K562 (cell line): ENCODE measurements at regions not wholly inside any gene's neighbourhood (a gene's known extent, or its start where the extent isn't known, plus 50 kb on each side); places are given as distances from the start of the nearest gene placed in this dataset.

ENCODE experiments used
- ATAC-seq: fragments of 200-7000 bp; cut with Tn5 transposase; 3 replicates; pipeline ENCODE4 v1.9.1; 2020; ENCODE audit warnings: moderate library complexity
- BruUV-seq: library from RNA; stranded (reverse); fragments of 400-500 nt; replicated peaks from 2 replicates; lab custom pipeline; 2021; lab: Mats Ljungman, UMichigan
- CTCF ChIA-PET: fragments of 300-600 bp; formaldehyde crosslinking; extraction: SDS; loops from one replicate; lab custom pipeline; 2021; ENCODE audit warnings: low intra/inter-chr PET ratio; lab: Yijun Ruan, JAX
- POLR2A ChIA-PET: fragments of 300-600, 350-650 bp; sonication (Branson Sonifier 250); formaldehyde crosslinking; extraction: SDS; loops from one replicate; lab custom pipeline; 2021; ENCODE audit warnings: antibody characterized with exemption, inconsistent platforms; lab: Yijun Ruan, JAX
- DNase-seq, 4 experiments: peaks; one replicate each; pipeline versions ENCODE4 v3.0.0 to v3.0.0-alpha.2; 2011 to 2018; ENCODE audit warnings: low spot score in 3 of 4, mixed read lengths in 3 of 4; ENCODE audit errors: extremely low read depth in 1 of 4
- FAIRE-seq: peaks from 2 replicates; lab custom pipeline; 2011; peaks lifted over from hg19 to GRCh38; lab: Jason Lieb, UNC
- H2AFZ ChIP-seq: 2 replicates; pipeline ENCODE4 v1.6.0; 2011; ENCODE audit warnings: low read depth, low read length, control low read depth, inconsistent platforms
- H3K27ac ChIP-seq: fragments of 200-600 bp; 3 replicates; pipeline ENCODE4 v1.8.0; 2011; ENCODE audit warnings: low read depth, mild to moderate bottlenecking, control low read depth, inconsistent platforms, low read length, moderate library complexity, mixed read lengths; ENCODE audit errors: extremely low read depth
- H3K27me3 ChIP-seq, 2 experiments: fragments of 300-600 bp in 1 of 2; 2 replicates in 1 of 2; 3 replicates in 1 of 2; pipeline versions ENCODE4 v1.6.0 to v1.8.0; 2011; ENCODE audit warnings: inconsistent platforms in 2 of 2, low read length in 2 of 2, mild to moderate bottlenecking in 1 of 2, mixed read lengths in 1 of 2, moderate library complexity in 1 of 2; ENCODE audit not compliant: control insufficient read depth in 2 of 2, insufficient read depth in 2 of 2
- H3K36me3 ChIP-seq: fragments of 300-600 bp; 3 replicates; pipeline ENCODE4 v1.8.0; 2011; ENCODE audit warnings: mild to moderate bottlenecking, low read length, inconsistent platforms; ENCODE audit not compliant: control insufficient read depth, insufficient read depth
- H3K4me1 ChIP-seq, 2 experiments: fragments of 200-600 bp in 1 of 2; replicated peaks in 1 of 2; 2 replicates in 1 of 2; 3 replicates in 1 of 2; pipeline versions ENCODE4 v1.5.1 to v1.8.0; 2011; ENCODE audit warnings: inconsistent platforms in 2 of 2, low read length in 2 of 2, mild to moderate bottlenecking in 1 of 2, mixed read lengths in 1 of 2, moderate library complexity in 1 of 2; ENCODE audit not compliant: control insufficient read depth in 2 of 2, insufficient read depth in 2 of 2
- H3K4me2 ChIP-seq: 2 replicates; pipeline ENCODE4 v1.6.1; 2011; ENCODE audit warnings: low read length, control low read depth, inconsistent platforms, mixed read lengths; ENCODE audit not compliant: insufficient read depth
- H3K4me3 ChIP-seq: fragments of 200-600 bp; sonication (generic), shearing (Covaris generic); 2 replicates; pipeline ENCODE4 v1.5.1; 2016; ENCODE audit warnings: control low read depth, inconsistent platforms
- H3K79me2 ChIP-seq: fragments of 200-600 bp; 3 replicates; pipeline ENCODE4 v1.8.0; 2011; ENCODE audit warnings: low read length, inconsistent platforms; ENCODE audit not compliant: control insufficient read depth, insufficient read depth
- H3K9ac ChIP-seq, 2 experiments: 2 replicates each; pipeline versions ENCODE4 v1.6.0 to v1.6.1; 2011; ENCODE audit warnings: low read depth in 2 of 2, low read length in 2 of 2, control low read depth in 1 of 2, inconsistent platforms in 1 of 2, mild to moderate bottlenecking in 1 of 2, mixed read lengths in 1 of 2; ENCODE audit not compliant: insufficient read depth in 1 of 2
- H3K9me1 ChIP-seq: one replicate; pipeline ENCODE4 v1.6.0; 2011; ENCODE audit warnings: inconsistent platforms, mild to moderate bottlenecking, low read length, moderate library complexity; ENCODE audit not compliant: control insufficient read depth, insufficient read depth
- H3K9me3 ChIP-seq: replicated peaks from 2 replicates; pipeline ENCODE4 v1.5.1; 2011; ENCODE audit warnings: low read depth, low read length, inconsistent platforms; ENCODE audit not compliant: control insufficient read depth, insufficient read depth
- H4K20me1 ChIP-seq: replicated peaks from 2 replicates; pipeline ENCODE4 v1.6.1; 2011; ENCODE audit warnings: low read length, inconsistent platforms, mixed read lengths; ENCODE audit not compliant: control insufficient read depth, insufficient read depth
- CBFB ChIP-seq: sonication (generic); formaldehyde crosslinking; IDR thresholded peaks from 2 replicates; pipeline ENCODE4 v1.4.0; 2020; ENCODE audit warnings: mild to moderate bottlenecking, missing genetic modification reagents
- CCAR2 ChIP-seq: fragments of 200-400 bp; formaldehyde crosslinking; IDR thresholded peaks from 2 replicates; pipeline ENCODE4 v1.6.1; 2017; ENCODE audit warnings: mild to moderate bottlenecking, low read depth, low read length
- CREM ChIP-seq: IDR thresholded peaks from 2 replicates; pipeline ENCODE4 v1.6.1; 2014; ENCODE audit warnings: antibody characterized with exemption, low read depth
- CXXC5 ChIP-seq: fragments of 250-450 bp; sonication (Bioruptor Pico); IDR thresholded peaks from 2 replicates; pipeline ENCODE4 v1.8.0; 2022; ENCODE audit warnings: inconsistent platforms, mild to moderate bottlenecking, moderate library complexity
- FOSL1 ChIP-seq: fragments of 200-800 bp; sonication (Bioruptor generic); conservative IDR thresholded peaks from 2 replicates; pipeline ENCODE4 v1.6.1; 2016; ENCODE audit warnings: missing genetic modification characterization, missing compliant biosample characterization
- HNRNPUL1 ChIP-seq: fragments of 200-400 bp; formaldehyde crosslinking; IDR thresholded peaks from 2 replicates; pipeline ENCODE4 v1.6.1; 2017; ENCODE audit warnings: low read length
- ILF3 ChIP-seq: fragments of 450-650 bp; IDR thresholded peaks from 2 replicates; pipeline ENCODE4 v1.6.1; 2018; ENCODE audit warnings: antibody characterized with exemption, mild to moderate bottlenecking, moderate library complexity, borderline replicate concordance
- KAT7 ChIP-seq: sonication (generic); formaldehyde crosslinking; IDR thresholded peaks from 2 replicates; pipeline ENCODE4 v1.8.0; 2022; ENCODE audit warnings: missing genetic modification reagents, mild to moderate bottlenecking, borderline replicate concordance
- LCOR ChIP-seq: sonication (generic); formaldehyde crosslinking; IDR thresholded peaks from 2 replicates; pipeline ENCODE4 v1.8.0; 2022; ENCODE audit warnings: mild to moderate bottlenecking, missing genetic modification reagents
- MCM5 ChIP-seq: fragments of 450-650 bp; IDR thresholded peaks from 2 replicates; pipeline ENCODE4 v1.6.1; 2016; ENCODE audit warnings: low read depth
- MEF2D ChIP-seq: conservative IDR thresholded peaks from 2 replicates; pipeline ENCODE4 v1.6.1; 2016; ENCODE audit warnings: low read depth, missing genetic modification characterization, missing compliant biosample characterization
- NFXL1 ChIP-seq: fragments of 450-650 bp; formaldehyde crosslinking; IDR thresholded peaks from 2 replicates; pipeline ENCODE4 v1.4.0; 2021; ENCODE audit warnings: mild to moderate bottlenecking
- PRPF4 ChIP-seq: fragments of 200-400 bp; formaldehyde crosslinking; IDR thresholded peaks from one replicate; pipeline ENCODE4 v1.6.1; 2017; ENCODE audit warnings: low read length, low read depth, mild to moderate bottlenecking; ENCODE audit not compliant: insufficient read depth, poor library complexity, severe bottlenecking
- PTBP1 ChIP-seq: fragments of 200-400 bp; formaldehyde crosslinking; IDR thresholded peaks from 2 replicates; pipeline ENCODE4 v1.6.1; 2017; ENCODE audit warnings: low read depth, low read length
- PURB ChIP-seq: sonication (generic); formaldehyde crosslinking; IDR thresholded peaks from 2 replicates; pipeline ENCODE4 v1.9.0; 2021; ENCODE audit warnings: low read depth, mild to moderate bottlenecking, missing genetic modification reagents
- SMAD3 ChIP-seq: fragments of 450-650 bp; formaldehyde crosslinking; conservative IDR thresholded peaks from 2 replicates; pipeline ENCODE4 v1.4.0; 2020; ENCODE audit warnings: mild to moderate bottlenecking
- TARDBP ChIP-seq: fragments of 450-650 bp; IDR thresholded peaks from 2 replicates; pipeline ENCODE4 v1.6.1; 2016
- ZBTB1 ChIP-seq: sonication (generic); formaldehyde crosslinking; IDR thresholded peaks from 2 replicates; pipeline ENCODE4 v1.8.1; 2023; ENCODE audit warnings: missing genetic modification reagents, low read depth, mild to moderate bottlenecking, borderline replicate concordance
- ZFP30 ChIP-seq: fragments of 250-450 bp; sonication (Bioruptor Pico); IDR thresholded peaks from 2 replicates; pipeline ENCODE4 v1.8.0; 2022; ENCODE audit warnings: moderate library complexity, mild to moderate bottlenecking, inconsistent platforms, borderline replicate concordance
- ZKSCAN8 ChIP-seq: fragments of 200-800 bp; sonication (Bioruptor generic); IDR thresholded peaks from 2 replicates; pipeline ENCODE4 v1.6.1; 2016; ENCODE audit warnings: missing genetic modification characterization, missing compliant biosample characterization
- WGBS: fragments of 100-300 bp; shearing (Covaris generic); methylation state at CpG from one replicate; pipeline ENCODE4 v1.1.6; 2016; ENCODE audit warnings: low coverage, mixed read lengths; ENCODE audit not compliant: insufficient coverage; ENCODE audit errors: missing lambda C conversion rate; 5-methylcytosine and 5-hydroxymethylcytosine counted together
- in situ Hi-C: fragments of 300-500 bp; cut with MboI; formaldehyde crosslinking; loops from 4 replicates; pipeline ENCODE4 v1.15.0; 2018; ENCODE audit warnings: inconsistent platforms, mixed read lengths
- intact Hi-C: fragments of 100-400 bp; cut with micrococcal nuclease; formaldehyde crosslinking; loops from 2 replicates; pipeline ENCODE4 v1.14.2; 2022
- TF ChIP-seq, protein P1 (sequence below): fragments of 250-450 bp; sonication (Bioruptor Pico); IDR thresholded peaks from 2 replicates; pipeline ENCODE4 v1.4.0; 2020
- TF ChIP-seq, protein P2 (sequence below): sonication (generic); formaldehyde crosslinking; IDR thresholded peaks from 2 replicates; pipeline ENCODE4 v1.8.0; 2022; ENCODE audit warnings: mild to moderate bottlenecking, missing genetic modification reagents, borderline replicate concordance

DNA sequence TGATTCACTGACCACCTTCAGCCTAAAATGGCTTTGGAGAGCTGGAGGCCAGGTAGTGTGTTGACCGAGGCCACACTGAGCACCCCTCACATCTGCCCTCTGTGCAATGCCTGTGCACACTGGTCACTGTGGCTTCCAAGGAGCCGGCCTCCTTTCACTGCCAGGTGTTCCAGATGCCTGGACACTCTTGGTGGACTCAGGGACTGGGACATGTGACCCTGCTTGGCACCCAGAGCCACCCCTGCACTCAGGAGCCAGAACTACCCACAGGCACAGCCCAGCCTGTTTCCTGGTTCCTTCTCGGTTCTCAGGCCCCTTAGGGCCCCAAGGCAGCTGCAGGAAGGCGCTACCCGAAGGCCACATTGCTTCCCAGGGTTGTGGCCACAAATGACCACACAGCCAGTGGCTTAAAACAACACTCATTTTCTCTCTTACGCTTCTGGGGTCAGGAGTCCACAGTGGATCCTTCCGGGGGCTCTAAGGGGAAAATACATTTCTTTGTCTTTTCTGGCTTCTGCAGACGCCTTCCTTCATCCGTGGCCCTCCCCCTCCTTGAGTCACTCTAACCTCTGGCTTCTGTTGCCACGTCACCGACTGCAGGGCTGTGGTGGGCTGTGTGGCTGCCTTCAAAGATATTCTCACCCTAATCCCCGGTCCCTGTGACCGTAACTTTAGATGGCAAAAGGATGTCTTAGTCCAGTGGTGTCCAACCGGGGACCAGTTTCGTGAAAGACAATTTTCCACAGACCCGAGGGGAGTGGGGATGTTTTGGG is 78.6 kb downstream of the ASB1 start:
- Histone ChIP-seq H3K4me3 (no peak overlapping the region), H3K27ac (no peak overlapping the region), H3K36me3 (no peaks in the 10 kb centered on the region), H3K9ac (no peak overlapping the region; a peak in 1 of 4 replicates), H3K79me2 (no peaks in the 10 kb centered on the region), H3K9me3 (no peaks in the 10 kb centered on the region), H3K27me3 (peaks cover 15 to 54% of the 10 kb centered on the region in 2 experiments), H2AFZ (no peak overlapping the region), H3K4me2 (no peak overlapping the region), H4K20me1 (no peaks in the 10 kb centered on the region), H3K9me1 (no peaks in the 10 kb centered on the region), H3K4me1 (0 out of 5 replicates have a peak, but pooled peaks cover 0 to 5% of the 10 kb centered on the region in 2 experiments)
- in situ Hi-C loops, result no loop called here
- FAIRE-seq, result no peak
- peak; percentile 19 to 54 (median 34) for DNase-seq
- no TSS peak for BruUV-seq
- ChIA-PET CTCF (no interaction called here), POLR2A (interaction anchor here (0.6 kb wide), 1 partner anchor 412 kb away, joined by 3 read pairs; no protein-coding TSS in a partner anchor)
- WGBS, result 3% methylated on average over 15 of the region's 16 CpGs
- intact Hi-C loops, result no loop called here
- ATAC-seq, result peak; percentile 57
- TF ChIP-seq ZFP30, result no peak
- no peak for TF ChIP-seq NFXL1
- no peak for TF ChIP-seq ZKSCAN8 (CRISPR knock-in tag)
- TF ChIP-seq, protein P1, sequence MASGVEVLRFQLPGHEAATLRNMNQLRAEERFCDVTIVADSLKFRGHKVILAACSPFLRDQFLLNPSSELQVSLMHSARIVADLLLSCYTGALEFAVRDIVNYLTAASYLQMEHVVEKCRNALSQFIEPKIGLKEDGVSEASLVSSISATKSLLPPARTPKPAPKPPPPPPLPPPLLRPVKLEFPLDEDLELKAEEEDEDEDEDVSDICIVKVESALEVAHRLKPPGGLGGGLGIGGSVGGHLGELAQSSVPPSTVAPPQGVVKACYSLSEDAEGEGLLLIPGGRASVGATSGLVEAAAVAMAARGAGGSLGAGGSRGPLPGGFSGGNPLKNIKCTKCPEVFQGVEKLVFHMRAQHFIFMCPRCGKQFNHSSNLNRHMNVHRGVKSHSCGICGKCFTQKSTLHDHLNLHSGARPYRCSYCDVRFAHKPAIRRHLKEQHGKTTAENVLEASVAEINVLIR, result 0 out of 2 replicates have a peak, but pooled peaks have one; percentile 42
- TF ChIP-seq ILF3, result no peak
- peak; percentile 93 for TF ChIP-seq ZBTB1 (CRISPR knock-in tag)
- no peak for TF ChIP-seq CXXC5
- TF ChIP-seq LCOR (CRISPR knock-in tag), result no peak
- no peak for TF ChIP-seq MEF2D (tag)
- TF ChIP-seq HNRNPUL1, result no peak
- no peak for TF ChIP-seq KAT7
- peak; percentile 84 for TF ChIP-seq FOSL1 (tag)
- TF ChIP-seq TARDBP, result no peak
- no peak for TF ChIP-seq MCM5
- peak; percentile 57 for TF ChIP-seq CREM
- no peak for TF ChIP-seq CBFB
- TF ChIP-seq, protein P2, sequence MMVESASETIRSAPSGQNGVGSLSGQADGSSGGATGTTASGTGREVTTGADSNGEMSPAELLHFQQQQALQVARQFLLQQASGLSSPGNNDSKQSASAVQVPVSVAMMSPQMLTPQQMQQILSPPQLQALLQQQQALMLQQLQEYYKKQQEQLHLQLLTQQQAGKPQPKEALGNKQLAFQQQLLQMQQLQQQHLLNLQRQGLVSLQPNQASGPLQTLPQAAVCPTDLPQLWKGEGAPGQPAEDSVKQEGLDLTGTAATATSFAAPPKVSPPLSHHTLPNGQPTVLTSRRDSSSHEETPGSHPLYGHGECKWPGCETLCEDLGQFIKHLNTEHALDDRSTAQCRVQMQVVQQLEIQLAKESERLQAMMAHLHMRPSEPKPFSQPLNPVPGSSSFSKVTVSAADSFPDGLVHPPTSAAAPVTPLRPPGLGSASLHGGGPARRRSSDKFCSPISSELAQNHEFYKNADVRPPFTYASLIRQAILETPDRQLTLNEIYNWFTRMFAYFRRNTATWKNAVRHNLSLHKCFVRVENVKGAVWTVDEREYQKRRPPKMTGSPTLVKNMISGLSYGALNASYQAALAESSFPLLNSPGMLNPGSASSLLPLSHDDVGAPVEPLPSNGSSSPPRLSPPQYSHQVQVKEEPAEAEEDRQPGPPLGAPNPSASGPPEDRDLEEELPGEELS (CRISPR knock-in tag), result no peak
- TF ChIP-seq PRPF4, result no peak
- TF ChIP-seq SMAD3 (CRISPR knock-in tag), result no peak
- no peak for TF ChIP-seq CCAR2
- TF ChIP-seq PTBP1, result no peak
- no peak for TF ChIP-seq PURB (CRISPR knock-in tag)
